ENCODE measurements at regions not wholly inside any gene's neighbourhood (a gene's known extent, or its start where the extent isn't known, plus 50 kb on each side); places are given as distances from the start of the nearest gene placed in this dataset.

DNA sequence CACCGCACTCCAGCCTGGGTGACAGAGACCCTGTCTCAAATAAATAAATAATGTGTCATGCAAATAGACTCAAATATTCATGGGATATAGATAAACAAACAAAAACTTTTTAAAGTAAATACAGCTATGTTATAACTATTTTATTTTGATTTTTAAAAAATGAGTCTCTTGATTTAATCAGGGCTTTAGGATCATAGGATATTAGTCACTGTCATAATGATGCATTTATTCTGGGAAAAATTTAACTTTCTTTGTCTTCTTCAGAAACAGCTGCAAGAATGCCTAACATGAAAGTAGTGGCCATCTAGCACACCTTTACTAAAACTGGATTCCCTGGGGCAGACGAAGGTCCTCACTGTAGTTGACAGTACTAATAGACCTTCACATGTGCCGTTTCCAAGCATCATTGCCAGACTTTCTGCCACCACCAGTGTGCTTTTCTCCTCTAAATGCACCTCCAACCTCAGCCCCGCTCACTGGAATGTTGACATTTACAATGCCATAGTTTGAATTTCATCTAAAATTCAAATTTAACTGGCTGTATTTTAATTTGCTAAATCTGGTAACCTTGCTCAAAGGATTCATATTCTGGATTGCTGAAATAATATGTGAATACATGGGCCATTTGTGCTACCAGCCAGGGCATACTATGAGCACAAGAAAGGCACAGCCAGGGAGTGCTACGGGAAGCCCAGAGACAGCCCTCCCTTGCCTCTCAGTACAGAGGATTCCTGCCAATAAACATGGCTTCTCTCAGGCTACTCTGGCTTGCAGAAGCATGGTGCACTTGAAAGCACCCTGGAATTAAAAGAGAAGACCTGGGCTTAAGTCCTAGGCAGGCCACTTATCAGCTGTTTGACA lies 63.4 kb upstream of the ADO start:
- H3K4me3 ChIP-seq, result no peak overlapping the region
- in situ Hi-C loops (cut with MboI; ENCODE audit: low sequenced_read_pairs in 4 of 4) (no loop called here), intact Hi-C loops (cut with DNase I; ENCODE audit: low total_unique reads) (no loop called here)
- no peak for ATAC-seq
- TF ChIP-seq, protein P1, sequence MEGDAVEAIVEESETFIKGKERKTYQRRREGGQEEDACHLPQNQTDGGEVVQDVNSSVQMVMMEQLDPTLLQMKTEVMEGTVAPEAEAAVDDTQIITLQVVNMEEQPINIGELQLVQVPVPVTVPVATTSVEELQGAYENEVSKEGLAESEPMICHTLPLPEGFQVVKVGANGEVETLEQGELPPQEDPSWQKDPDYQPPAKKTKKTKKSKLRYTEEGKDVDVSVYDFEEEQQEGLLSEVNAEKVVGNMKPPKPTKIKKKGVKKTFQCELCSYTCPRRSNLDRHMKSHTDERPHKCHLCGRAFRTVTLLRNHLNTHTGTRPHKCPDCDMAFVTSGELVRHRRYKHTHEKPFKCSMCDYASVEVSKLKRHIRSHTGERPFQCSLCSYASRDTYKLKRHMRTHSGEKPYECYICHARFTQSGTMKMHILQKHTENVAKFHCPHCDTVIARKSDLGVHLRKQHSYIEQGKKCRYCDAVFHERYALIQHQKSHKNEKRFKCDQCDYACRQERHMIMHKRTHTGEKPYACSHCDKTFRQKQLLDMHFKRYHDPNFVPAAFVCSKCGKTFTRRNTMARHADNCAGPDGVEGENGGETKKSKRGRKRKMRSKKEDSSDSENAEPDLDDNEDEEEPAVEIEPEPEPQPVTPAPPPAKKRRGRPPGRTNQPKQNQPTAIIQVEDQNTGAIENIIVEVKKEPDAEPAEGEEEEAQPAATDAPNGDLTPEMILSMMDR (IDR thresholded peaks at IDR 0.05 in 4 of 5, conservative IDR thresholded peaks at IDR 0.05 in 1 of 5), result no peak
- TF ChIP-seq POLR2A (IDR thresholded peaks at IDR 0.05), result no peak
- no peaks in the 10 kb centered on the region for H3K4me1 ChIP-seq
- H3K27ac ChIP-seq, result no peak overlapping the region
- no peaks in the 10 kb centered on the region for H3K27me3 ChIP-seq
- no peaks in the 10 kb centered on the region for H3K36me3 ChIP-seq
- DNase-seq, result no peak
- no peaks in the 10 kb centered on the region for H3K9me3 ChIP-seq

DNA sequence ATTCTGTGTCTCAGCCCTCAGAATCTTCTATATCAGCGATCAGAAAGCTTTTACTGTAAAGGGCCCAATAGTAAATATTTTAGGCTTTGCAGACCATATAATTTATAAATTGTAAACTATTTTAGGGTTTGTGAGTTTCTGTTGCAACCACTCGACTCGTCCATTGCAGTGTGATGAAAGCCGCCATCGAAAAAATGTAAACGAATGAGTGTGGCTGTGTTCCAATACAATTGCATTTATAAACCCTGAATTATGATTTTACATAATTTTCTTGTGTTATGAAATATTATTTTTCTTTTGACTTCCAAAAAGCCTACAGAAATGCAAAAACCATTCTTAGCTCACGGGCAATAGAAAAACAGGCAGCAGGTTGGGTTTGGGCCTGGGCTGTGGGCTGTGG lies 62.5 kb upstream of the ADO start:
- Histone ChIP-seq H3K4me3 (no peak overlapping the region), H3K36me3 (no peaks in the 10 kb centered on the region), H3K27ac (no peak overlapping the region), H3K4me1 (no peaks in the 10 kb centered on the region), H3K27me3 (no peaks in the 10 kb centered on the region), H3K9me3 (no peaks in the 10 kb centered on the region)
- in situ Hi-C loops (cut with MboI; ENCODE audit: low sequenced_read_pairs in 4 of 4) (no loop called here), intact Hi-C loops (cut with DNase I; ENCODE audit: low total_unique reads) (no loop called here)
- ATAC-seq, result no peak
- no peak for TF ChIP-seq POLR2A (IDR thresholded peaks at IDR 0.05)
- TF ChIP-seq, protein P1 (IDR thresholded peaks at IDR 0.05 in 4 of 5, conservative IDR thresholded peaks at IDR 0.05 in 1 of 5), result no peak
- no peak for DNase-seq

DNA sequence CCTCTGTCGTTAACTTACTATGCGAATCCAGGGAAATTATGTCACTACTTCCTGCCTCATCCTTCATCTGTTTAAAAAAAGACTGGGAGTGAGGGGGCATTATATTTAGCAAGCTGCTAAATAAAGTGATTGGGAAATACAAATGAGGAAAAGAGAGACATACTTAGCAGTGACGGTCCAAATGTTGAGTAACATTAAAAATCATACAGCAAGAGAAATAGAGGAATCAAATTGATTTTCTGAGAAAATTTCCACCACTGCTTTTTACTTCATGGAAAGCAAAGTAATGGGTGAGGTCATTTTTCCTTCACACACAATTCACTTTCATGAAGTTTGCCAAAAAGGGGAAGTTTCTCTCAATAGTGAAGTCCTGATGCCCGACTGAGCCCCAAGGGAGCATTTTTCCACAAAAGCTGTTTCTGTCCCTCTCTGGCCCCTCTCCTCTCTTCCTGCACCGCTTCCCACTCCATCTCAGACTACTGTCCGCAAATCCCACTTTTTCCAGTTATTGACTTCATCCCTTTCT lies 61.9 kb upstream of the ADO start:
- Histone ChIP-seq H3K9me3 (no peaks in the 10 kb centered on the region), H3K27me3 (no peaks in the 10 kb centered on the region), H3K27ac (no peak overlapping the region), H3K36me3 (no peaks in the 10 kb centered on the region), H3K4me3 (no peak overlapping the region), H3K4me1 (no peaks in the 10 kb centered on the region)
- intact Hi-C loops (cut with DNase I; ENCODE audit: low total_unique reads) (no loop called here), in situ Hi-C loops (cut with MboI; ENCODE audit: low sequenced_read_pairs in 4 of 4) (no loop called here)
- TF ChIP-seq, protein P1 (IDR thresholded peaks at IDR 0.05 in 4 of 5, conservative IDR thresholded peaks at IDR 0.05 in 1 of 5), result no peak
- no peak for TF ChIP-seq POLR2A (IDR thresholded peaks at IDR 0.05)
- DNase-seq (no peak), ATAC-seq (no peak)

DNA sequence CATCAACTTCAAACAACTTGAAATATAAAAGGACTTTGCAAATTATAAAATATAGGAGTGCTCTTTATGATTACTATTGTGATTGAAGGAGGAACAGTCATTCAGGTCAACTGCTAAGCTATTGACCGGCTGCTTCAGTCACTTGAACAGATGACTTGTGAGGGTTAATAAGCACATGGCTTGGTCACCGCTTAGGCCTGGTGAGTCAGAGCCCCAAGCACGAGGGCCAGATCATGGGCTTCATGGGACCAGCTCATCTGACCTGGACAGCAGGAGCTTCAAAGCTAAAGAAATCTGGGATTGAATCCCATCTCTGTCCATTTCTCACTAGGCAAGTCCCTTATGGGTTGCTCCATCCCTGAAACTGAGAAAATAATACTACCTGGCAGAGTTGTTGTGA lies 60.4 kb upstream of the ADO start:
- intact Hi-C loops (cut with DNase I; ENCODE audit: low total_unique reads), result no loop called here
- no peaks in the 10 kb centered on the region for H3K27me3 ChIP-seq
- ATAC-seq (no peak), DNase-seq (no peak)
- no peak for TF ChIP-seq POLR2A (IDR thresholded peaks at IDR 0.05)
- TF ChIP-seq, protein P1 (IDR thresholded peaks at IDR 0.05 in 4 of 5, conservative IDR thresholded peaks at IDR 0.05 in 1 of 5), result no peak
- no peaks in the 10 kb centered on the region for H3K4me1 ChIP-seq
- in situ Hi-C loops (cut with MboI; ENCODE audit: low sequenced_read_pairs in 4 of 4), result no loop called here
- no peaks in the 10 kb centered on the region for H3K9me3 ChIP-seq
- H3K27ac ChIP-seq, result no peak overlapping the region
- no peaks in the 10 kb centered on the region for H3K36me3 ChIP-seq
- no peak overlapping the region for H3K4me3 ChIP-seq

Data from gastrocnemius medialis (tissue), 4 donors.